Loucy (cell line): ENCODE measurements at regions not wholly inside any gene's neighbourhood (a gene's known extent, or its start where the extent isn't known, plus 50 kb on each side); places are given as distances from the start of the nearest gene placed in this dataset.

Experiments used
- H2AFZ ChIP-seq: fragments of 200-600 bp; sonication (generic); 2 replicates; pipeline ENCODE4 v1.6.0; 2016; ENCODE audit warnings: antibody characterized with exemption, mild to moderate bottlenecking, low read length, moderate library complexity
- H3F3A ChIP-seq: fragments of 200-600 bp; 2 replicates; pipeline ENCODE4 v1.6.0; 2016; ENCODE audit warnings: antibody characterized with exemption, low read depth, mild to moderate bottlenecking
- H3K27me3 ChIP-seq: fragments of 200-600 bp; sonication (generic); 2 replicates; pipeline ENCODE4 v1.6.1; 2014; ENCODE audit warnings: low read length, mild to moderate bottlenecking; ENCODE audit not compliant: insufficient read depth, poor library complexity, severe bottlenecking
- H3K36me3 ChIP-seq: fragments of 200-600 bp; sonication (generic); 2 replicates; pipeline ENCODE4 v1.6.1; 2016; ENCODE audit warnings: low read length; ENCODE audit not compliant: insufficient read depth
- H3K4me1 ChIP-seq: fragments of 200-600 bp; sonication (generic); 2 replicates; pipeline ENCODE4 v1.5.1; 2014; ENCODE audit warnings: low read length, mild to moderate bottlenecking; ENCODE audit not compliant: insufficient read depth, poor library complexity, severe bottlenecking
- H3K4me2 ChIP-seq: fragments of 200-600 bp; sonication (generic); 2 replicates; pipeline ENCODE4 v1.6.0; 2014; ENCODE audit warnings: antibody characterized with exemption, low read length, low read depth, mild to moderate bottlenecking; ENCODE audit not compliant: poor library complexity, severe bottlenecking
- H3K4me3 ChIP-seq: fragments of 200-600 bp; sonication (generic); 2 replicates; pipeline ENCODE4 v1.5.1; 2014; ENCODE audit warnings: low read length, mild to moderate bottlenecking, mixed read lengths; ENCODE audit not compliant: poor library complexity, severe bottlenecking
- H3K79me2 ChIP-seq: fragments of 200-600 bp; sonication (generic); 2 replicates; pipeline ENCODE4 v1.6.1; 2014; ENCODE audit warnings: low read length; ENCODE audit not compliant: insufficient read depth
- H3K9ac ChIP-seq: fragments of 200-600 bp; sonication (generic); 2 replicates; pipeline ENCODE4 v1.6.0; 2014; ENCODE audit warnings: mild to moderate bottlenecking, low read depth, low read length, moderate library complexity; ENCODE audit not compliant: poor library complexity, severe bottlenecking
- H3K9me2 ChIP-seq: fragments of 200-600 bp; sonication (generic); replicated peaks from 2 replicates; pipeline ENCODE4 v1.6.1; 2016; ENCODE audit warnings: low read depth, low read length, mixed read lengths
- H3K9me3 ChIP-seq: fragments of 200-600 bp; sonication (generic); 2 replicates; pipeline ENCODE4 v1.6.1; 2014; ENCODE audit warnings: mild to moderate bottlenecking, antibody characterized with exemption, low read length, low read depth; ENCODE audit not compliant: insufficient read depth
- H4K20me1 ChIP-seq: fragments of 200-600 bp; sonication (generic); 2 replicates; pipeline ENCODE4 v1.6.0; 2014; ENCODE audit warnings: antibody characterized with exemption, low read length, mild to moderate bottlenecking; ENCODE audit not compliant: insufficient read depth, poor library complexity, severe bottlenecking
- EZH2phosphoT487 ChIP-seq: fragments of 200-600 bp; IDR thresholded peaks from 2 replicates; pipeline ENCODE4 v1.6.1; 2018; ENCODE audit warnings: antibody characterized with exemption, mild to moderate bottlenecking, moderate library complexity, borderline replicate concordance
- TF ChIP-seq, protein P1 (sequence below): fragments of 200-600 bp; sonication (generic); conservative IDR thresholded peaks from 2 replicates; pipeline ENCODE4 v1.5.1; 2014; ENCODE audit warnings: mild to moderate bottlenecking, antibody characterized with exemption, low read length

DNA sequence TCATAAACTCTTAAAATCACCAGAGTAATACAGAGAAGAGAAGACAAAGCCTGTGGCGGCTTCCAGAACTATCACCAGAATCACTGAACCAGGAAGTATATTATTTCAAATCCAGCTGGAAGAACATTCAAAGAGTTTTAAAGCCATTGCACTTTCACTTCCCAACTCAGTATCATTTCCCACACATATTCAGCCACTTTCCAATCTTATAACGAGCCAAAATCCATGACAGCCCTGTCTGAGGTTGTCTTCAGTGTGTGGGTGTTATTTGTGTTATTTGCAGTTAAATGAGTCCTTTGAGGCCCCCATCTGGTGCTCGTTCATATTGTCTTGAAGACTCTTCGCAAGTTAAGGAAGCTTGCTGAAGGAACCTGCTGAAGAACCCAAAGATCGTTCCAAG lies 559.9 kb downstream of the TSN start:
- H3K79me2 ChIP-seq, result no peaks in the 10 kb centered on the region
- H3K4me2 ChIP-seq, result no peak overlapping the region
- H3F3A ChIP-seq, result no peaks in the 10 kb centered on the region
- no peak overlapping the region for H3K4me3 ChIP-seq
- H2AFZ ChIP-seq, result no peak overlapping the region
- no peaks in the 10 kb centered on the region for H3K4me1 ChIP-seq
- H3K36me3 ChIP-seq, result no peaks in the 10 kb centered on the region
- no peaks in the 10 kb centered on the region for H4K20me1 ChIP-seq
- no peaks in the 10 kb centered on the region for H3K27me3 ChIP-seq
- no peak overlapping the region for H3K9ac ChIP-seq
- no peaks in the 10 kb centered on the region for H3K9me3 ChIP-seq
- TF ChIP-seq, protein P1, sequence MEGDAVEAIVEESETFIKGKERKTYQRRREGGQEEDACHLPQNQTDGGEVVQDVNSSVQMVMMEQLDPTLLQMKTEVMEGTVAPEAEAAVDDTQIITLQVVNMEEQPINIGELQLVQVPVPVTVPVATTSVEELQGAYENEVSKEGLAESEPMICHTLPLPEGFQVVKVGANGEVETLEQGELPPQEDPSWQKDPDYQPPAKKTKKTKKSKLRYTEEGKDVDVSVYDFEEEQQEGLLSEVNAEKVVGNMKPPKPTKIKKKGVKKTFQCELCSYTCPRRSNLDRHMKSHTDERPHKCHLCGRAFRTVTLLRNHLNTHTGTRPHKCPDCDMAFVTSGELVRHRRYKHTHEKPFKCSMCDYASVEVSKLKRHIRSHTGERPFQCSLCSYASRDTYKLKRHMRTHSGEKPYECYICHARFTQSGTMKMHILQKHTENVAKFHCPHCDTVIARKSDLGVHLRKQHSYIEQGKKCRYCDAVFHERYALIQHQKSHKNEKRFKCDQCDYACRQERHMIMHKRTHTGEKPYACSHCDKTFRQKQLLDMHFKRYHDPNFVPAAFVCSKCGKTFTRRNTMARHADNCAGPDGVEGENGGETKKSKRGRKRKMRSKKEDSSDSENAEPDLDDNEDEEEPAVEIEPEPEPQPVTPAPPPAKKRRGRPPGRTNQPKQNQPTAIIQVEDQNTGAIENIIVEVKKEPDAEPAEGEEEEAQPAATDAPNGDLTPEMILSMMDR, result no peak
- TF ChIP-seq EZH2phosphoT487, result no peak
- no peaks in the 10 kb centered on the region for H3K9me2 ChIP-seq

DNA sequence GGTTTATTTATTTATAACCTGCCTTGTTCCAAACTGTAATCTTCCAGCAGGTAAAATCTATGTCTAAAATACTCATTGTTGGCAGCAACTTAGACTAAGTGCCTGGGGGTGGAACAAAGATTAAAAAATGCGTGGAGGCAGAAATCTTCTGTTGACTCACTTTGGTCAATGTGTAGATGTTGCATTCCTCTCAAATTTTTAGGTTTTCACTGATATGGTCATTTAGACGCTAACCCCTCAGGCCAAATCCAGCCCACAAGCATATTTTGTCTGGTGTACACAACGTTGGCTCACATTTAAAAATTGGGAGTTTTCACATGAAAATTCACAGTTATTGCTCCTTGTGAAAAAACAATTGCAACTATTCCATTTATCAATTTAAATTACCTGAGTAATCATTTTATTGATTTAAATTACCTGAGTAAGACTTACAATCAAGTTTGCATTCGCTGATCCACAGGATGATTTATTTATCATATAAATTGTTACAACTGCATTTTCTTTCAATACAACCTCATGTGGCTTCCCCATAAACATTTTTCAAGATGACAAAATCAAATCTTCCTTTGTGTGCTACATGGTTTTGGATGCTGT lies 564.2 kb downstream of the TSN start:
- Histone ChIP-seq H3K4me1 (no peaks in the 10 kb centered on the region), H4K20me1 (no peaks in the 10 kb centered on the region), H3K4me3 (no peak overlapping the region), H3K4me2 (no peak overlapping the region), H2AFZ (no peak overlapping the region), H3F3A (no peaks in the 10 kb centered on the region), H3K9me2 (no peaks in the 10 kb centered on the region), H3K27me3 (no peaks in the 10 kb centered on the region), H3K36me3 (no peaks in the 10 kb centered on the region), H3K9me3 (no peaks in the 10 kb centered on the region), H3K79me2 (no peaks in the 10 kb centered on the region), H3K9ac (no peak overlapping the region)
- TF ChIP-seq, protein P1, result no peak

DNA sequence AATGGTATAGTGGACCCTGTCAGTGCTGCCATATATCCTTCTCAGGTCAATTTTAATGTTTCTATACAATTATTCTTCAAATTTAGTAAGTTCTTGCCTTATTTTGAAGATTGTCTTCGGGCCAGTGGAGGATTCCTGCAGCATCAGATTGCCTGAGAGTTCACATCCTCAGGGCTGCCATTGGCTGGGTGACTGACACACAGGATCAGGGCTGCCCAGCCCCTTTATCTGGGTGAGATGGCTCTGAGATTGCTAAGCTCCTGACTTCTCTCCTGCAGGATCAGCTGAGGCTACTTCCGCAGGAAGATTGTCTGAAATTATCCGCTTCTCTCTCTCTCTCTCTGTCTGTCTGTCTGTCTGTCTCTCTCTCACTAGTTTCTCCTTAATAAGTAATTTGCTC lies 567.4 kb downstream of the TSN start:
- no peaks in the 10 kb centered on the region for H3K27me3 ChIP-seq
- no peak overlapping the region for H3K4me3 ChIP-seq
- no peaks in the 10 kb centered on the region for H3K4me1 ChIP-seq
- H3K36me3 ChIP-seq, result no peaks in the 10 kb centered on the region
- H3K9me2 ChIP-seq, result no peaks in the 10 kb centered on the region; the same call in 1 of the 2 replicates
- H4K20me1 ChIP-seq, result no peaks in the 10 kb centered on the region
- H3K9ac ChIP-seq, result no peak overlapping the region
- TF ChIP-seq, protein P1, result no peak
- TF ChIP-seq EZH2phosphoT487, result no peak
- no peaks in the 10 kb centered on the region for H3K9me3 ChIP-seq
- no peaks in the 10 kb centered on the region for H3K79me2 ChIP-seq
- no peak overlapping the region for H3K4me2 ChIP-seq
- no peak overlapping the region for H2AFZ ChIP-seq
- H3F3A ChIP-seq, result no peaks in the 10 kb centered on the region
